PC-3 (cell line): ENCODE measurements at regions not wholly inside any gene's neighbourhood (a gene's known extent, or its start where the extent isn't known, plus 50 kb on each side); places are given as distances from the start of the nearest gene placed in this dataset.
"Not testable (repeated sequence)": the region's sequence is repeated elsewhere in the genome, so short reads cannot be mapped to it uniquely, and the experiment has no call there.

ENCODE experiments used
- EZH2phosphoT487 ChIP-seq: fragments of 300-600 bp; sonication (generic); IDR thresholded peaks from 2 replicates; pipeline ENCODE4 v1.6.1; 2018; ENCODE audit warnings: mild to moderate bottlenecking, antibody characterized with exemption, low read length, borderline replicate concordance
- TF ChIP-seq, protein P1 (sequence below): fragments of 300-600 bp; sonication (generic); conservative IDR thresholded peaks from 2 replicates; pipeline ENCODE4 v1.5.1; 2017; ENCODE audit warnings: antibody characterized with exemption, low read depth, mild to moderate bottlenecking, low read length

GRCh38 chr12:37814529-37814928 lies 502.0 kb upstream of the ALG10B start:
- TF ChIP-seq, protein P1, sequence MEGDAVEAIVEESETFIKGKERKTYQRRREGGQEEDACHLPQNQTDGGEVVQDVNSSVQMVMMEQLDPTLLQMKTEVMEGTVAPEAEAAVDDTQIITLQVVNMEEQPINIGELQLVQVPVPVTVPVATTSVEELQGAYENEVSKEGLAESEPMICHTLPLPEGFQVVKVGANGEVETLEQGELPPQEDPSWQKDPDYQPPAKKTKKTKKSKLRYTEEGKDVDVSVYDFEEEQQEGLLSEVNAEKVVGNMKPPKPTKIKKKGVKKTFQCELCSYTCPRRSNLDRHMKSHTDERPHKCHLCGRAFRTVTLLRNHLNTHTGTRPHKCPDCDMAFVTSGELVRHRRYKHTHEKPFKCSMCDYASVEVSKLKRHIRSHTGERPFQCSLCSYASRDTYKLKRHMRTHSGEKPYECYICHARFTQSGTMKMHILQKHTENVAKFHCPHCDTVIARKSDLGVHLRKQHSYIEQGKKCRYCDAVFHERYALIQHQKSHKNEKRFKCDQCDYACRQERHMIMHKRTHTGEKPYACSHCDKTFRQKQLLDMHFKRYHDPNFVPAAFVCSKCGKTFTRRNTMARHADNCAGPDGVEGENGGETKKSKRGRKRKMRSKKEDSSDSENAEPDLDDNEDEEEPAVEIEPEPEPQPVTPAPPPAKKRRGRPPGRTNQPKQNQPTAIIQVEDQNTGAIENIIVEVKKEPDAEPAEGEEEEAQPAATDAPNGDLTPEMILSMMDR = not testable (repeated sequence)
- not testable (repeated sequence) for TF ChIP-seq EZH2phosphoT487
